Neural cell (in vitro differentiated cells): ENCODE measurements at regions not wholly inside any gene's neighbourhood (a gene's known extent, or its start where the extent isn't known, plus 50 kb on each side); places are given as distances from the start of the nearest gene placed in this dataset.

Experiments
- H2AFZ ChIP-seq: fragments of 200-600, 300-800 bp; sonication (generic), shearing (Covaris generic); 2 replicates; pipeline ENCODE4 v1.6.0; 2014; ENCODE audit warnings: low read depth, mild to moderate bottlenecking, antibody characterized with exemption, low read length, moderate library complexity
- H3F3A ChIP-seq: fragments of 200-600 bp; shearing (Covaris generic); 2 replicates; pipeline ENCODE4 v1.6.1; 2016; ENCODE audit warnings: mild to moderate bottlenecking, moderate library complexity, mixed read lengths, antibody characterized with exemption, low read length; ENCODE audit not compliant: insufficient read depth, poor library complexity, severe bottlenecking
- H3K27ac ChIP-seq: fragments of 200-600, 300-800 bp; sonication (generic), shearing (Covaris generic); 2 replicates; pipeline ENCODE4 v1.5.1; 2014; ENCODE audit warnings: mild to moderate bottlenecking, low read length, moderate library complexity
- H3K27me3 ChIP-seq: fragments of 300-800, 200-600 bp; sonication (generic), shearing (Covaris generic); 2 replicates; pipeline ENCODE4 v1.6.0; 2014; ENCODE audit warnings: mild to moderate bottlenecking, low read depth, low read length, moderate library complexity; ENCODE audit not compliant: insufficient read depth
- H3K36me3 ChIP-seq: fragments of 300-800, 200-600 bp; sonication (generic), shearing (Covaris generic); 2 replicates; pipeline ENCODE4 v1.5.1; 2014; ENCODE audit warnings: mild to moderate bottlenecking, antibody characterized with exemption, low read length, moderate library complexity; ENCODE audit not compliant: insufficient read depth
- H3K4me2 ChIP-seq: fragments of 300-800, 200-600 bp; sonication (generic), shearing (Covaris generic); 2 replicates; pipeline ENCODE4 v1.6.0; 2014; ENCODE audit warnings: mild to moderate bottlenecking, low read length
- H3K4me3 ChIP-seq: fragments of 300-800, 200-600 bp; sonication (generic), shearing (Covaris generic); 2 replicates; pipeline ENCODE4 v1.5.1; 2014; ENCODE audit warnings: mild to moderate bottlenecking, low read length, moderate library complexity
- H3K79me2 ChIP-seq: fragments of 200-600 bp; shearing (Covaris generic); replicated peaks from 2 replicates; pipeline ENCODE4 v1.6.0; 2014; ENCODE audit warnings: mild to moderate bottlenecking, low read length, moderate library complexity; ENCODE audit not compliant: insufficient read depth
- H3K9ac ChIP-seq: fragments of 300-800, 200-600 bp; sonication (generic), shearing (Covaris generic); 2 replicates; pipeline ENCODE4 v1.6.1; 2016; ENCODE audit warnings: mild to moderate bottlenecking, low read length, mixed read lengths
- H3K9me2 ChIP-seq: fragments of 200-600 bp; shearing (Covaris generic); 2 replicates; pipeline ENCODE4 v1.6.1; 2016; ENCODE audit warnings: mild to moderate bottlenecking, low read length, mixed read lengths; ENCODE audit not compliant: insufficient read depth
- H3K9me3 ChIP-seq: fragments of 200-600, 300-800 bp; sonication (generic), shearing (Covaris generic); 2 replicates; pipeline ENCODE4 v1.6.1; 2016; ENCODE audit warnings: mild to moderate bottlenecking, mixed run types, low read length, moderate library complexity, mixed read lengths
- H4K20me1 ChIP-seq: fragments of 200-600 bp; shearing (Covaris generic); 2 replicates; pipeline ENCODE4 v1.6.1; 2016; ENCODE audit warnings: mild to moderate bottlenecking, mixed run types; ENCODE audit not compliant: insufficient read depth
- EP300 ChIP-seq: fragments of 450-650 bp; conservative IDR thresholded peaks from 2 replicates; pipeline ENCODE4 v1.6.1; 2014; ENCODE audit warnings: antibody characterized with exemption, mild to moderate bottlenecking, moderate library complexity; ENCODE audit not compliant: poor library complexity, severe bottlenecking
- EZH2 ChIP-seq: fragments of 200-600, 300-800 bp; shearing (Covaris generic), sonication (generic); IDR thresholded peaks from 2 replicates; pipeline ENCODE4 v1.6.1; 2014; ENCODE audit warnings: antibody characterized with exemption, low read length, borderline replicate concordance, mild to moderate bottlenecking; ENCODE audit not compliant: insufficient read depth, poor library complexity, severe bottlenecking
- MXI1 ChIP-seq: fragments of 450-650 bp; conservative IDR thresholded peaks from 2 replicates; pipeline ENCODE4 v1.6.1; 2014; ENCODE audit warnings: antibody characterized with exemption, mild to moderate bottlenecking; ENCODE audit not compliant: poor library complexity, severe bottlenecking
- POLR2AphosphoS5 ChIP-seq: IDR thresholded peaks from 2 replicates; pipeline ENCODE4 v1.6.1; 2012
- RAD21 ChIP-seq: fragments of 450-650 bp; conservative IDR thresholded peaks from 2 replicates; pipeline ENCODE4 v1.6.1; 2014; ENCODE audit warnings: antibody characterized with exemption, mild to moderate bottlenecking, moderate library complexity
- REST ChIP-seq: IDR thresholded peaks from 2 replicates; pipeline ENCODE4 v1.6.1; 2012; ENCODE audit warnings: borderline replicate concordance
- SMC3 ChIP-seq: fragments of 450-650 bp; conservative IDR thresholded peaks from 2 replicates; pipeline ENCODE4 v1.6.1; 2014; ENCODE audit warnings: antibody characterized with exemption, mild to moderate bottlenecking, moderate library complexity; ENCODE audit not compliant: poor library complexity
- TAF1 ChIP-seq: IDR thresholded peaks from 2 replicates; pipeline ENCODE4 v1.6.1; 2012; ENCODE audit warnings: low read depth
- TF ChIP-seq, protein P1 (sequence below): fragments of 450-650 bp; IDR thresholded peaks from 2 replicates; pipeline ENCODE4 v1.5.1; 2014; ENCODE audit warnings: antibody characterized with exemption, mild to moderate bottlenecking, moderate library complexity; ENCODE audit not compliant: poor library complexity, severe bottlenecking

GRCh38 chr3:78368636-78369345, 1328.9 kb downstream of the ROBO2 start:
- Histone ChIP-seq H2AFZ (no peak overlapping the region), H3K9ac (no peak overlapping the region), H3K36me3 (no peaks in the 10 kb centered on the region), H3K4me3 (no peak overlapping the region), H3K79me2 (no peaks in the 10 kb centered on the region), H3K9me3 (no peaks in the 10 kb centered on the region), H3K4me2 (no peak overlapping the region), H3K27ac (no peak overlapping the region), H3F3A (no peaks in the 10 kb centered on the region), H4K20me1 (no peaks in the 10 kb centered on the region), H3K9me2 (no peaks in the 10 kb centered on the region), H3K27me3 (no peaks in the 10 kb centered on the region)
- TF ChIP-seq POLR2AphosphoS5 = no peak
- TF ChIP-seq SMC3 = no peak
- no peak for TF ChIP-seq EP300
- no peak for TF ChIP-seq REST
- TF ChIP-seq EZH2 = no peak
- TF ChIP-seq, protein P1, sequence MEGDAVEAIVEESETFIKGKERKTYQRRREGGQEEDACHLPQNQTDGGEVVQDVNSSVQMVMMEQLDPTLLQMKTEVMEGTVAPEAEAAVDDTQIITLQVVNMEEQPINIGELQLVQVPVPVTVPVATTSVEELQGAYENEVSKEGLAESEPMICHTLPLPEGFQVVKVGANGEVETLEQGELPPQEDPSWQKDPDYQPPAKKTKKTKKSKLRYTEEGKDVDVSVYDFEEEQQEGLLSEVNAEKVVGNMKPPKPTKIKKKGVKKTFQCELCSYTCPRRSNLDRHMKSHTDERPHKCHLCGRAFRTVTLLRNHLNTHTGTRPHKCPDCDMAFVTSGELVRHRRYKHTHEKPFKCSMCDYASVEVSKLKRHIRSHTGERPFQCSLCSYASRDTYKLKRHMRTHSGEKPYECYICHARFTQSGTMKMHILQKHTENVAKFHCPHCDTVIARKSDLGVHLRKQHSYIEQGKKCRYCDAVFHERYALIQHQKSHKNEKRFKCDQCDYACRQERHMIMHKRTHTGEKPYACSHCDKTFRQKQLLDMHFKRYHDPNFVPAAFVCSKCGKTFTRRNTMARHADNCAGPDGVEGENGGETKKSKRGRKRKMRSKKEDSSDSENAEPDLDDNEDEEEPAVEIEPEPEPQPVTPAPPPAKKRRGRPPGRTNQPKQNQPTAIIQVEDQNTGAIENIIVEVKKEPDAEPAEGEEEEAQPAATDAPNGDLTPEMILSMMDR = no peak

DNA sequence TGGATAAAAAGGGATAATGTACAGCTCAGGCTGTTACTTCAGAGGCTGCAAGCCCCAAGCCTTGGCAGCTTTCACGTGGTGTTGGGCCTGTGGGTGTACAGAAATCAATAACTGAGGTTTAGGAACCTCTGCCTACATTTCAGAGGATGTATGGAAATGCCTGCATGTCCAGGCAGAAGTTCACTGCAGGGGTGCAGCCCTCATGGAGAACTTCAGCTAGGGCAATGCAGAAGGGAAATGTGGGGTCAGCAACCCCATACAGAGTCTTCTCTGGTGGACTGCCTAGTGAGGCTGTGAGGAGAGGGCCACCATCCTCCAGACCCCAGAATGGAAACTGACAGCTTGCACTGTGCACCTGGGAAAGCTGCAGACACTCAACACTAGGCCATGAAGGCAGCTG, 1350.3 kb downstream of the ROBO2 start:
- H3K36me3 ChIP-seq = no peaks in the 10 kb centered on the region
- no peaks in the 10 kb centered on the region for H4K20me1 ChIP-seq
- H3K27me3 ChIP-seq = no peaks in the 10 kb centered on the region
- no peaks in the 10 kb centered on the region for H3K9me3 ChIP-seq
- no peak overlapping the region for H3K9ac ChIP-seq
- H3K27ac ChIP-seq = no peak overlapping the region
- no peaks in the 10 kb centered on the region for H3K79me2 ChIP-seq
- no peaks in the 10 kb centered on the region for H3K9me2 ChIP-seq
- H3F3A ChIP-seq = no peaks in the 10 kb centered on the region
- H2AFZ ChIP-seq = no peak overlapping the region
- no peak overlapping the region for H3K4me3 ChIP-seq
- H3K4me2 ChIP-seq = no peak overlapping the region
- TF ChIP-seq, protein P1 = no peak
- TF ChIP-seq MXI1 (no peak), REST (no peak), TAF1 (no peak), RAD21 (no peak), SMC3 (no peak), EP300 (no peak), POLR2AphosphoS5 (no peak), EZH2 (no peak)
